ENCODE measurements at regions not wholly inside any gene's neighbourhood (a gene's known extent, or its start where the extent isn't known, plus 50 kb on each side); places are given as distances from the start of the nearest gene placed in this dataset.

GRCh38 chr10:130848855-130849254, 462.7 kb downstream of the TCERG1L start:
- peaks cover 10% of the 10 kb centered on the region; the same call in 2 of the 3 replicates for H3K4me1 Mint-ChIP-seq
- TF ChIP-seq POLR2AphosphoS5 (IDR thresholded peaks at IDR 0.05; ENCODE audit: low read depth) (no peak), ETS1 (IDR thresholded peaks at IDR 0.05) (no peak), CTCF (conservative IDR thresholded peaks at IDR 0.05; ENCODE audit: low read depth in 2 of 2) (no peak), JUNB (IDR thresholded peaks at IDR 0.05; ENCODE audit: unreplicated experiment) (no peak), STAT1 (IDR thresholded peaks at IDR 0.05; ENCODE audit: unreplicated experiment) (no peak), EZH2 (IDR thresholded peaks at IDR 0.05; ENCODE audit: low read depth, unreplicated experiment) (no peak), CREB1 (CRISPR knock-in tag; IDR thresholded peaks at IDR 0.05; ENCODE audit: low read depth) (no peak), NANOG (IDR thresholded peaks at IDR 0.05; ENCODE audit: borderline replicate concordance) (no peak), ZNF331 (CRISPR knock-in tag; IDR thresholded peaks at IDR 0.05; ENCODE audit: low read depth) (no peak), ZNF114 (CRISPR knock-in tag; IDR thresholded peaks at IDR 0.05) (no peak), REST (IDR thresholded peaks at IDR 0.05; ENCODE audit: unreplicated experiment) (no peak), EZH2phosphoT487 (IDR thresholded peaks at IDR 0.05; ENCODE audit: unreplicated experiment) (no peak), ZNF462 (CRISPR knock-in tag; IDR thresholded peaks at IDR 0.05) (no peak)
- Histone ChIP-seq H3K27me3 (ENCODE audit: insufficient read depth) (no peaks in the 10 kb centered on the region), H3F3A (replicated peaks; ENCODE audit: low read depth) (no peaks in the 10 kb centered on the region), H3K4me3 (no peak overlapping the region), H3K4me1 (ENCODE audit: insufficient read depth) (0 out of 2 replicates have a peak, but pooled peaks cover 5% of the 10 kb centered on the region), H3K27ac (ENCODE audit: low read depth) (no peak overlapping the region), H3K9me2 (ENCODE audit: insufficient read depth) (no peaks in the 10 kb centered on the region), H2AFZ (no peak overlapping the region), H4K20me1 (replicated peaks; ENCODE audit: insufficient read depth) (no peaks in the 10 kb centered on the region), H3K36me3 (ENCODE audit: insufficient read depth) (0 out of 2 replicates have a peak, but pooled peaks cover 6% of the 10 kb centered on the region), H3K79me2 (replicated peaks; ENCODE audit: insufficient read depth) (no peaks in the 10 kb centered on the region), H3K4me2 (no peak overlapping the region)
- peaks cover 13% of the 10 kb centered on the region for H3K36me3 Mint-ChIP-seq (ENCODE audit: low read depth)
- DNase-seq (ENCODE audit: low spot score) (no peak), ATAC-seq (no peak)
- peaks cover 69% of the 10 kb centered on the region for H3K9me3 Mint-ChIP-seq
- no peak overlapping the region for H3K27ac Mint-ChIP-seq
- no peak overlapping the region for H3K4me3 Mint-ChIP-seq
- H3K27me3 Mint-ChIP-seq (ENCODE audit: insufficient read depth, low read depth, poor library complexity) = no peaks in the 10 kb centered on the region

Data from GM23338 (cell line).